HEK293 (cell line): ENCODE measurements at regions not wholly inside any gene's neighbourhood (a gene's known extent, or its start where the extent isn't known, plus 50 kb on each side); places are given as distances from the start of the nearest gene placed in this dataset.

Experiments
- OVOL3 ChIP-seq: fragments of 450-650 bp; formaldehyde crosslinking; IDR thresholded peaks from 2 replicates; pipeline ENCODE4 v1.5.1; 2016; ENCODE audit warnings: missing biosample characterization, missing genetic modification characterization
- ZBTB21 ChIP-seq: fragments of 450-650 bp; formaldehyde crosslinking; IDR thresholded peaks from 2 replicates; pipeline ENCODE4 v1.5.1; 2017; ENCODE audit warnings: missing biosample characterization, missing genetic modification characterization
- ZNF175 ChIP-seq: fragments of 450-650 bp; formaldehyde crosslinking; IDR thresholded peaks from 2 replicates; pipeline ENCODE4 v1.5.1; 2016; ENCODE audit warnings: missing biosample characterization, missing genetic modification characterization
- ZNF350 ChIP-seq: fragments of 450-650 bp; formaldehyde crosslinking; IDR thresholded peaks from 2 replicates; pipeline ENCODE4 v1.5.0; 2017; ENCODE audit warnings: missing biosample characterization, mild to moderate bottlenecking, missing genetic modification characterization
- ZNF391 ChIP-seq: fragments of 450-650 bp; formaldehyde crosslinking; IDR thresholded peaks from 2 replicates; pipeline ENCODE4 v1.5.1; 2016; ENCODE audit warnings: low read depth, missing biosample characterization, missing genetic modification characterization, borderline replicate concordance
- ZNF394 ChIP-seq: fragments of 450-650 bp; formaldehyde crosslinking; IDR thresholded peaks from 2 replicates; pipeline ENCODE4 v1.5.1; 2016; ENCODE audit warnings: missing biosample characterization, missing genetic modification characterization, mild to moderate bottlenecking, moderate library complexity, borderline replicate concordance
- ZNF585B ChIP-seq: fragments of 450-650 bp; formaldehyde crosslinking; IDR thresholded peaks from 2 replicates; pipeline ENCODE4 v1.5.1; 2016; ENCODE audit warnings: missing biosample characterization, missing genetic modification characterization
- TF ChIP-seq, protein P1 (sequence below): fragments of 450-650 bp; formaldehyde crosslinking; IDR thresholded peaks from 2 replicates; pipeline ENCODE4 v1.5.1; 2016; ENCODE audit warnings: missing biosample characterization, missing genetic modification characterization
- TF ChIP-seq, protein P2 (sequence below): fragments of 450-650 bp; formaldehyde crosslinking; IDR thresholded peaks from 2 replicates; pipeline ENCODE4 v1.5.1; 2016; ENCODE audit warnings: missing biosample characterization, missing genetic modification characterization
- TF ChIP-seq, protein P3 (sequence below): fragments of 450-650 bp; formaldehyde crosslinking; IDR thresholded peaks from 2 replicates; pipeline ENCODE4 v1.5.1; 2016; ENCODE audit warnings: missing biosample characterization, missing genetic modification characterization, low read depth
- TF ChIP-seq, protein P4 (sequence below): sonication (generic); formaldehyde crosslinking; IDR thresholded peaks from 2 replicates; pipeline ENCODE4 v1.8.1; 2022; ENCODE audit warnings: mild to moderate bottlenecking, moderate library complexity, missing genetic modification reagents

DNA sequence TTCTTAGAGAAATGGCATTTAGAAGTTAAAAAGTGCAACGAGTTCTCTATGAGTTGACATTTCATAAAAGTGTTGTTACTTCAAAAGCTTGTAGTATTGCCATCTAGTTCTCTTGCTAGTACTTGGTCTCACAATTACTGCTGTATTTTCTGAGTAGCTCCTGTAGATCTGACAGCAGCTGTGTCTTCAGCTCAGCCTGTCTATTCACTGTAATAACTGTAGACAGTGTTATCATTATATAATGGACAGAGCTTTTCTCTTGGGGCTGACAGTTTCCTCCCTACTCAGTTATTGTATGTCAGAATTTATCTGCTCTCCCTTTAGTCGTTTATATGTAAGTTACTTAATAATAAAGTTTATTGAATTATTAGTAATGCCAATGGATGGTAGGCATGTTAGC lies 388.7 kb upstream of the VSTM2A start:
- TF ChIP-seq, protein P1, sequence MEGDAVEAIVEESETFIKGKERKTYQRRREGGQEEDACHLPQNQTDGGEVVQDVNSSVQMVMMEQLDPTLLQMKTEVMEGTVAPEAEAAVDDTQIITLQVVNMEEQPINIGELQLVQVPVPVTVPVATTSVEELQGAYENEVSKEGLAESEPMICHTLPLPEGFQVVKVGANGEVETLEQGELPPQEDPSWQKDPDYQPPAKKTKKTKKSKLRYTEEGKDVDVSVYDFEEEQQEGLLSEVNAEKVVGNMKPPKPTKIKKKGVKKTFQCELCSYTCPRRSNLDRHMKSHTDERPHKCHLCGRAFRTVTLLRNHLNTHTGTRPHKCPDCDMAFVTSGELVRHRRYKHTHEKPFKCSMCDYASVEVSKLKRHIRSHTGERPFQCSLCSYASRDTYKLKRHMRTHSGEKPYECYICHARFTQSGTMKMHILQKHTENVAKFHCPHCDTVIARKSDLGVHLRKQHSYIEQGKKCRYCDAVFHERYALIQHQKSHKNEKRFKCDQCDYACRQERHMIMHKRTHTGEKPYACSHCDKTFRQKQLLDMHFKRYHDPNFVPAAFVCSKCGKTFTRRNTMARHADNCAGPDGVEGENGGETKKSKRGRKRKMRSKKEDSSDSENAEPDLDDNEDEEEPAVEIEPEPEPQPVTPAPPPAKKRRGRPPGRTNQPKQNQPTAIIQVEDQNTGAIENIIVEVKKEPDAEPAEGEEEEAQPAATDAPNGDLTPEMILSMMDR: no peak
- TF ChIP-seq ZNF585B (tag by site-specific recombination): no peak
- TF ChIP-seq ZNF394 (tag by site-specific recombination): no peak
- TF ChIP-seq ZBTB21 (tag by site-specific recombination): no peak
- TF ChIP-seq OVOL3: no peak
- TF ChIP-seq, protein P2, sequence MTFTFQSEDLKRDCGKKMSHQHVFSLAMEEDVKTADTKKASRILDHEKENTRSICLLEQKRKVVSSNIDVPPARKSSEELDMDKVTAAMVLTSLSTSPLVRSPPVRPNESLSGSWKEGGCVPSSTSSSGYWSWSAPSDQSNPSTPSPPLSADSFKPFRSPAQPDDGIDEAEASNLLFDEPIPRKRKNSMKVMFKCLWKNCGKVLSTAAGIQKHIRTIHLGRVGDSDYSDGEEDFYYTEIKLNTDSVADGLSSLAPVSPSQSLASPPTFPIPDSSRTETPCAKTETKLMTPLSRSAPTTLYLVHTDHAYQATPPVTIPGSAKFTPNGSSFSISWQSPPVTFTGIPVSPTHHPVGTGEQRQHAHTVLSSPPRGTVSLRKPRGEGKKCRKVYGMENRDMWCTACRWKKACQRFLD: no peak
- TF ChIP-seq, protein P3, sequence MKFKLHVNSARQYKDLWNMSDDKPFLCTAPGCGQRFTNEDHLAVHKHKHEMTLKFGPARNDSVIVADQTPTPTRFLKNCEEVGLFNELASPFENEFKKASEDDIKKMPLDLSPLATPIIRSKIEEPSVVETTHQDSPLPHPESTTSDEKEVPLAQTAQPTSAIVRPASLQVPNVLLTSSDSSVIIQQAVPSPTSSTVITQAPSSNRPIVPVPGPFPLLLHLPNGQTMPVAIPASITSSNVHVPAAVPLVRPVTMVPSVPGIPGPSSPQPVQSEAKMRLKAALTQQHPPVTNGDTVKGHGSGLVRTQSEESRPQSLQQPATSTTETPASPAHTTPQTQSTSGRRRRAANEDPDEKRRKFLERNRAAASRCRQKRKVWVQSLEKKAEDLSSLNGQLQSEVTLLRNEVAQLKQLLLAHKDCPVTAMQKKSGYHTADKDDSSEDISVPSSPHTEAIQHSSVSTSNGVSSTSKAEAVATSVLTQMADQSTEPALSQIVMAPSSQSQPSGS (tag by site-specific recombination): no peak
- no peak for TF ChIP-seq ZNF350 (tag by site-specific recombination)
- no peak for TF ChIP-seq ZNF175
- TF ChIP-seq ZNF391 (tag by site-specific recombination): no peak
- TF ChIP-seq, protein P4, sequence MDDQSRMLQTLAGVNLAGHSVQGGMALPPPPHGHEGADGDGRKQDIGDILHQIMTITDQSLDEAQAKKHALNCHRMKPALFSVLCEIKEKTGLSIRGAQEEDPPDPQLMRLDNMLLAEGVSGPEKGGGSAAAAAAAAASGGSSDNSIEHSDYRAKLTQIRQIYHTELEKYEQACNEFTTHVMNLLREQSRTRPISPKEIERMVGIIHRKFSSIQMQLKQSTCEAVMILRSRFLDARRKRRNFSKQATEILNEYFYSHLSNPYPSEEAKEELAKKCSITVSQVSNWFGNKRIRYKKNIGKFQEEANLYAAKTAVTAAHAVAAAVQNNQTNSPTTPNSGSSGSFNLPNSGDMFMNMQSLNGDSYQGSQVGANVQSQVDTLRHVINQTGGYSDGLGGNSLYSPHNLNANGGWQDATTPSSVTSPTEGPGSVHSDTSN: no peak
